OCI-LY3 (cell line): ENCODE measurements at regions not wholly inside any gene's neighbourhood (a gene's known extent, or its start where the extent isn't known, plus 50 kb on each side); places are given as distances from the start of the nearest gene placed in this dataset.

ENCODE experiments used
- CTCF ChIP-seq: fragments of 200-600, 300-600 bp; sonication (generic); IDR thresholded peaks from 2 replicates; pipeline ENCODE4 v1.5.1; 2014; ENCODE audit warnings: antibody characterized with exemption, low read length, low read depth
- EZH2phosphoT487 ChIP-seq: fragments of 200-600 bp; shearing (Covaris generic); IDR thresholded peaks from 2 replicates; pipeline ENCODE4 v1.6.1; 2018; ENCODE audit warnings: antibody characterized with exemption, mixed run types, low read depth

GRCh38 chr2:51657849-51658248, 625.9 kb upstream of the NRXN1 start:
- no peak for TF ChIP-seq CTCF
- no peak for TF ChIP-seq EZH2phosphoT487
